ENCODE measurements at regions not wholly inside any gene's neighbourhood (a gene's known extent, or its start where the extent isn't known, plus 50 kb on each side); places are given as distances from the start of the nearest gene placed in this dataset.
"Not testable (repeated sequence)": the region's sequence is repeated elsewhere in the genome, so short reads cannot be mapped to it uniquely, and the experiment has no call there.

DNA sequence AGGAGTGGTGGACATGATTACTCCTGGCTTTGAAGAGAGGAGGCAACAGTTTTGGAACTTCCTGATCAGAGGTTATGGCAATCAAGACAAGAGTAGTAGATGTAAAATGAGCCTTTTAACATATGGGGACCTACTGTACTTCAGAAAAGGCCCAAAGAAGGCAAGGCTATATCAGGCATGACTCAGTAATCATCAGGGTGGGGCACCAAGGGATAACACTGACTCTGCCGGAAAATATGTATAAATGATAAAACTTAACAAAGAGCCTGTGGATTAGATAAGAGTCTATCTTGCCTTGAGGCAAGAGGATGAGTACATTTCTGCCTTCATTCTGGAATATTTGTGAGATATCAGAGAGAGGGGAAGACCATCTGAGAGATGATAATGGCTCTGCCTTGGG lies 1389.9 kb upstream of the MAP3K7 start:
- ATAC-seq = no peak
- intact Hi-C loops (cut with DNase I, micrococcal nuclease) = no loop called here
- no peak for DNase-seq

DNA sequence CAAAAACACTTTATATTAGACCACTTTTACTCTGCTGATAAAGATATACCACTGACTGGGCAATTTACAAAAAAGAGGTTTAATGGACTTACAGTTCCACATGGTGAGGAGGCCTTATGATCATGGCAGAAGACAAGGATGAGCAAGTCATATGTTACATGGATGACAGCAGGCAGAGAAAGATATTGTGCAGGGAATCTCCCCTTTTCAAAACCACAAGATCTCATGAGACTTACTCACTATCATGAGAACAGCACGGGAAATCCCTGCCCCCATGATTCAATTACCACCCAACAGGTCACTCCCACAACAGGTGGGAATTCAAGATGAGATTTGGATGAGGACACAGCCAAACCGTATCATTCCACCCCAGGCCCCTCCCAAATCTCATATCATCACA lies 1383.8 kb upstream of the MAP3K7 start:
- no peak for DNase-seq
- ATAC-seq = no peak
- intact Hi-C loops (cut with DNase I, micrococcal nuclease) = no loop called here

DNA sequence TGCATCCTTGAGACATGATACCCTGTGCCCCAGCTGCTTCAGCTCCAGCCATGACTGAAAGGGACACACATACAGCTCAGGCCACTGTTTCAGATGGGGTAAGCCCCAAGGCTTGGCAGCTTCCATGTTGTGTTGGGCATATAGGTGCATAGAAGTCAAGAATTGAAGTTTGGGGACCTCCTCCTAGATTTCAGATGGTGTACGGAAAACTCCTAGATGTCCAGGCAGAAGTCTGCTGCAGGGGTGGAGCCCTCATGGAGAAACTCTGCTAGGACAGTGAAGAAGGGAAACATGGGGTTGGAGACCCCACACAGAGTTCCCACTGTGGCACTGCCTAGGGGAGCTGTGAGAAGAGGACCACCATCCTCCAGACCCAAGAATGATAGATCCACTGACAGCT lies 1379.0 kb upstream of the MAP3K7 start:
- no peak for DNase-seq
- intact Hi-C loops (cut with DNase I, micrococcal nuclease) = no loop called here
- ATAC-seq = no peak

DNA sequence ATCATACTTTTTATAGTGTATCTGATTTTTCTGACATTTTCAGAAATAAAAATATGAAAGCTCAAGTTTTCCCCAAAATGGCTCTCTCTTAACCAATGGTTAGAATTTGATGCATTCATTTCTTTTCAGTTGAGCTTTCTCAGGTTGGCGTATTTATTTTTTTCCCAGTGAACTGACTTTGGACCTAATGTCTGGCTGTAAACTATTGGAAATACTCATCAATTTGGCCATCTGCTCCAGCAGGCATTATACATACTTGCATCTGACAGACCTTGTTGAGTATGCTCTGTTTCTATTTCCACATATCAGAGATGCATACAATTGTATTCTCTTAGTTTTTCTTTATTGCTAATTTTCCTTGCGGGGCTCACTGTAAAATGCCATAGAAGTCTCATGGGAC lies 1374.8 kb upstream of the MAP3K7 start:
- intact Hi-C loops (cut with DNase I, micrococcal nuclease) = no loop called here
- DNase-seq = no peak
- ATAC-seq = no peak

DNA sequence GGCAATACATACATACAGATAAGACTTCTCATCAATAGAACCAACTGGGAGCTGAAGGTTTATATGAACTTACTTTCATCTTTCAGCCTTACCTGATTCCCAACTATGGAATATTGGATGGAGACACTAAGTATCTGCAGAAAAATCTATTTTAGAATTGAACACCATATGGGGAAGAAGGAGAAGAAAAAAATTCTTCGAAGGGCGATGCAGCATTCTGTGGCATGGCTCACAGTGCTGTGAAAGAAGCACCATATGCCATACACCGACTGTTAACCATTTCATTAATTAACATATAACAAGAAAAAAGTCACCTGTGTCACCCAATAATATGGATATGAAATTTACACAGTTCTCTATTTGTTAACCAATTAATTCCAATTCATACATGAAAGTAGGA lies 1374.4 kb upstream of the MAP3K7 start:
- ATAC-seq = no peak
- DNase-seq = no peak
- intact Hi-C loops (cut with DNase I, micrococcal nuclease) = no loop called here

DNA sequence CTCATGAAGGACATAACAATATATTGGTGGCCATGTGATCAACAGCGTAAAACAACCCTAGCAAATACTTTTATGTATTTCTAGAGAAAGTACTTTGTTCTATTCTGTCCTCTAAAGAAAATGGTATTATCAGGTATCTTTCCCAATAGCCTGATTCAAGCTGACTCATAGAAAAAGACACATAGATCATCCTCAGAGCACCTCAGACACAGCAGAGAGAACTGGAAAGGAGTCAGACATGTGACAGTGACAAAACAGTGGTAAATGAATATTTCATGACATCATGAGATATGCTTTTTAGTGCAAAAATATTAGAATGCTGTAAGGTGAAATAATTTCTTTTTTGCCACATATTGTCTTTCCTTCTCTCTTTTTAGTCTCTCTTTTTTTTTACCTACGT lies 1355.0 kb upstream of the MAP3K7 start:
- ATAC-seq (no peak), DNase-seq (no peak)
- intact Hi-C loops (cut with DNase I, micrococcal nuclease) = no loop called here

DNA sequence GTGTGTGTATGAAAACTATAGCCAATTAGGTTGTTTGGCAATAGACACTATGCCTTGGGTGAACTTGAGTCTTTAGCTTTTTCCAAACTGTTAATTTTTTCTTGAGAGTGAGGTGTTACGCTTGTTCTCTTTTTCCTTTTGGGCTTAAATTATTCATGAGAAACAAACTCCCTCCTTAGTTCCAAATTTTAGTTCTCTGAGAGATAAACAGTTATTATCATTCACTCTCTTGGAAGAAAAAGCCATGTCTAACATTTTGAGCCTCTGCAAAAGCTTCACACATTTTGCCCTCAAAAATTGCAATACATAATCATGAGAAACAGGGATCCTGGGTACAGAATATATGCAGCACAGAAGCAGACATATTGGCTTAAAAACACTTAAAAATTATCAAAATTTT lies 1353.9 kb upstream of the MAP3K7 start:
- intact Hi-C loops (cut with DNase I, micrococcal nuclease) = no loop called here
- no peak for ATAC-seq
- DNase-seq = no peak

DNA sequence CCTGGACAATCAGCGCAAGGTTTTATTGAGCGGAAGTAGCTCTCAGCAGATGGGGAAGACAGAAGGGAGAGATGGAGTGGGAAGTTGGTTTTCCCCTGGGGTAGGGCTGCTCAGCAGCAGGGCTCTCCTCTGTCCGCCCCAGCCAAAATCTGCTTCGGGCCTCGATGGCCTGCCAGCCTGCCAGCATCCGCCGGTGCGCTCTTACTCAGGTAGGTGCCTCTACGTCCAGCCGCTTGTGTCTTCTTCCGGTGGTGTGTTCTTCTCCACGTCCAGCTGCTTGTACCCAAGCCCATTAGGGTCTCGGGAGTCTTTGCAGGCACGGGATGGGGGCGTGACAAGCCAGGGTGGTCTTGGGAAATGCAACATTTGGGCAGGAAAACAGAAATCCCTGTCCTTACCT lies 1340.0 kb upstream of the MAP3K7 start:
- ATAC-seq = no peak
- no peak for DNase-seq
- intact Hi-C loops (cut with DNase I, micrococcal nuclease) = no loop called here

DNA sequence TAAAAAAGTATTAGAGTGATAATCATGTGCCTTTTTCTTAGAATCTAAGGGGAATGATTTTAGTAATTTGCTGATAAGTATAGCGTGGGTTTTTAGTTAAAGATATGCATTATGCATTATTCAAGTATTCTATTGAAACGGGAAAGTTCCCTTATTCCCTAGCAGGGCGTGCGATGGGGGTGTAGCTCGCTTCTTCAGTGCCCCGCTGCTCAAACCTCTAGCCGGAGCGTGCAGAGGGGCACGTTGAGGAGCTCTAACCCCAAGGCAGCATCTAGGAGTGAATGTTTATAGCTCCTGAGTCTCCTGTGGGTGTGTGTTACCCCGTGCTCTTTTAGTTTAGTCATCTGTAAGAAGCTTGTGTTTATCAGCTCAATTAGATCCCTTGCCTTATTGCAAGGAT lies 1339.5 kb upstream of the MAP3K7 start:
- intact Hi-C loops (cut with DNase I, micrococcal nuclease) = no loop called here
- ATAC-seq (no peak), DNase-seq (no peak)

DNA sequence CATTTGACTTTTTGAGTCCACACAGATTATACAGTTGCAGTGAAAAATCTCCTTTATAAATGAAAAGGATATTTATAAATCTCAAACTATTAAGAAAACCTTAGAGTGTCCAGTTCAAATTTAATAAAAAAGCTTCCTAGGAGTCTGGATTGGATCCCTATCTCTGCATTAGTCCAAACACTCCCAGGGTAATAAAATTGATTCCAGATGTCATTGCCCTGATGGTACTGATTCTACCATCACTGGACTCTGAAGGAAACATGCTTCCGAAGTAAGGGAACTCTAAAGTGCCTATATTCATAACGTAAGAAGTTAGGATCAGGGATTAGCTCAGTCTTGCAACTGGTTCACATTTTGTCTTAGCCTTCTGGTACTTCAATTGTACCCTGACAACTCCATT lies 1325.1 kb upstream of the MAP3K7 start:
- intact Hi-C loops (cut with DNase I, micrococcal nuclease) = no loop called here
- DNase-seq = no peak
- ATAC-seq = no peak

DNA sequence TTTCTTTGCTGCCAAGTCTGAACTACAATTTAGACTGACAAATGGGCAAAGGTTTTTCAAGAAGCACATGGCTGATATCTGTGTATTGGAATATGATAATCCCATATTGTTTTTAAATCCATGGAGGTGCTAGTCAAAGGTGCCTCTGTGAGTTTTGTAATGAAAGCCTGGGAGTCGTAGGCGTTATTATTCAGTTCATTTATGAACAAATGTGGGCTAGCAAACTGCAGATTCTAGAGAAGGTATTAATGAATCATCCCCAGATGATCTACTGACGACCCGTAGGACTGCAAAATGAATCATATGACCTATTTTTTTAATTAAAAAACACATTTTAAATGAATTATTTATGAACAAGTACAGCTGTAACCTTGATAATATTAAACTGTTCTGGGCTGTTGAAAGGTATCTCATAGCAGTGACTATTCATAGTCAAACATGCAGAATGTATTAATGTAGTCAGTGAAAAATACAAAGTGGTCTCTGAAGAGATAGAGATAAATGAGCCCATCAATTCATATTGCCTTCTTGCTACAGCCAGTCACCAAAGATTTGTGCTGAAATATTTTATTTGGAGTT lies 1317.8 kb upstream of the MAP3K7 start:
- ATAC-seq (no peak), DNase-seq (no peak)
- intact Hi-C loops (cut with DNase I, micrococcal nuclease) = no loop called here

DNA sequence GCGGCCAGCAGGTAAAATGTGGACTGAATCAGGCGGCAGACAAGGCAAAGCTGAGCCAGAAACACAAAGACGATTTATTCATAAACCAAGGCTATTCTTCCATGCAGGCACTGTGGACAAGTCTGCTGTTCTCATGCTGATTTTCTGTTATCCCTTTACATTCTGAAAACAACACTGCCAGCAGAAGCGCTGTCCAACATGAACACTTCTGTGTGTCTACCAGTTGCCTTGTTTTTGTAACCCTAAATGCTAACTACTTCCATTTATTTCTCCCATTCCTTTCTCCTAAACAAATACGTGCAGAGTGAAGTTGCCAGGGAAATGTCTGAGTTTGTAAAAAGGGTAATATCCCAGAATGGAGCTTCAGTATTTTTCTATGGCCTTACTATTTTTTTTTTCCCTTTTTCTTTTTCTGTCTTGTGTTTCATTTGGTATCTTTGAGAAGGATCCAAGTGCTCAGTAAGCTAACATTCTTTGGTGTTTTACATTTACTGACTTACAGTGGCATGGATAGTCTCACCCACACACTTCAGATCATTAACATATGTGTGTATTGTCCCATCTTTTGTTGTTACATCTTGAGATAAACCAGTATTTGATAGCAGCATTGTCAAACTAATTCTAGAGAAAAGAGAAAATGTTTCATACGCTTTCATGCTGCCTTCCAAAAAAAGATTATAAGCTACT lies 1308.9 kb upstream of the MAP3K7 start:
- no peak for ATAC-seq
- no peak for DNase-seq
- intact Hi-C loops (cut with DNase I, micrococcal nuclease) = no loop called here

DNA sequence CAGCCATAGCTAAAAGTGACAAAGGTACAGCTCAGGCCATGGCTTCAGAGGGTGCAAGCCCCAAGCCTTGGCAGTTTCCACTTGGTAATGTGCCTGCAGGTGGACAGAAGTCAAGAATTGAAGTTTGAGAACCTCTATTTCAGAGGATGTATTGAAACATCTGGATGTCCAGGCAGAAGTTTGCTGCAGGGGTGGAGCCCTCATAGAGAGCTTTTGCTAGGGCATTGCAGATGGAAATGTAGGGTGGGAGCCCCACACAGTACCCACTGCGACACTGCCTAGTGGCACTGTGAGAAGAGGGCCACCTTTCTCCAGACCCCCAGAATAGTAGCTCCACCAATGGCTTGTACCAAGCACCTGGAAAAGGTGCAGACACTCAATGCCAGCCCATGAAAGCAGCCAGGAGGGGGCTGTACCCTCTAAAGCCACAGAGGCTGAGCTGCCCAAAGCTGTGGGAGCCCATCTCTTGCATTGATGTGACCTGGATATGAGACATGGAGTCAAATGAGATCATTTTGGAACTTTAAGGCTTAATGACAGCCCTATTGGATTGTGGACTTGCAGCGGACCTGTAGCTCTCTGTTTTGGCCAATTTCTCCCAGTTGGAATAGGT lies 1299.4 kb upstream of the MAP3K7 start:
- intact Hi-C loops (cut with DNase I, micrococcal nuclease) = no loop called here
- no peak for DNase-seq
- ATAC-seq = no peak

DNA sequence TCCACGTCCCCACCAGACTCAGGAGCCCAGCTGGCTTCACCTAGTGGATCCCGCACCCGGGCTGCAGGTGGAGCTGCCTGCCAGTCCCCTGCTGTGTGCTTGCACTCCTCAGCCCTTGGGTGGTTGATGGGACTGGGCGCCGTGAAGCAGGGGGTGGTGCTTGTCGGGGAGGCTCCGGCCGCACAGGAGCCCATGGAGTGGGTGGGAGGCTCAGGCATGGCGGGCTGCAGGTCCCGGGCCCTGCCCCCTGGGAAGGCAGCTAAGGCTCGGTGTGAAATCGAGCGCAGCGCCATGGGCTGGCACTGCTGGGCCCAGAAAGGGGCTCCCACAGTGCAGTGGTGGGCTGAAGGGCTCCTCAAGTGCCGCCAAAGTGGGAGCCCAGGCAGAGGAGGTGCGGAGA lies 1294.9 kb upstream of the MAP3K7 start:
- ATAC-seq; DNase-seq; intact Hi-C loops (cut with DNase I, micrococcal nuclease): not testable (repeated sequence)

DNA sequence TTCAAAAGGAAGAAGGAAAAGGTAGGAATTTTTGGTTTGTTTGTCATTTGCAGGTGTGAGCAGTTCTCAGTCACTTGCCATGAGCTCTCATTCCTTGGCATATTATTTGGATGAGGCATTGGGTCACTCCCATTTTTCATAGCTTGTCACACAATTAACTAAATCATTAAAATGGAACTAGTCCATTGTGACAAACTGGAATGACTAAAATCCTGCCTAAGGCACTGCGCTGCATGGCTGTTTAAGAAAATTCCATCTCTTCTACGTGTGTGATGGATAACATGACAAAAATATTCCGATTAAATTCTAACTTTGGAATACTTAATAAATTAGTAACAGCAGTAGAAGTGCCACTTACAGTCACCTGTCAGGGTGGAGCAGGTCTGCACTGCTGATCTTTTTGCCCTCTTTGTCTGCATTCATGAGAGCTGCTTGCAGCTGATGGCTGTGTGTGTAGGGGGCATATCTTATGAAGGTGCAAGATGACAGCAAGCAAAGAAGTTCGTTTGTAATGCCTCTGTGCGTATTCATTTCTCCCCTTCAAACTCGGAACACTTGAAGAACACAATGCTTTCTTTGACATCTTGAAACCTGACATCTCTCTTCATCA lies 1292.6 kb upstream of the MAP3K7 start:
- no peak for ATAC-seq
- no peak for DNase-seq
- intact Hi-C loops (cut with DNase I, micrococcal nuclease) = no loop called here

DNA sequence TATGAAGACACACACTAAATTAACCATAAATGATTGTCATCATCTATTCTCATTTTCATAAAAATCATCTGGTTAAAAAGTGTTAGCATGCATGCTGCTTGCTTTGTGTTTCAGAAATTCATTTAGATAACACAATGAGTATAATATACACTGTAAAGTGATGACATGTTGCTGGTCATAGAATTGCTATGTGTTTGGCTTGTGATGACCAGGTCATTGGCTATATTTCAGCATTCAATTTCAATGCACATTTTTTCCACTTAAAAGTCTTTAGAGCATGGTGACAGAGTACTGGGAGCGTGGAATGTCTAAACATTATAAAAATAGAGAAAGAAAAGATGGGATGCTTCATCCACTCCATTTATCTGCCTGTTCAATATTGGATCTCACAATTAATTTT lies 1291.1 kb upstream of the MAP3K7 start:
- DNase-seq (no peak), ATAC-seq (no peak)
- intact Hi-C loops (cut with DNase I, micrococcal nuclease) = no loop called here

DNA sequence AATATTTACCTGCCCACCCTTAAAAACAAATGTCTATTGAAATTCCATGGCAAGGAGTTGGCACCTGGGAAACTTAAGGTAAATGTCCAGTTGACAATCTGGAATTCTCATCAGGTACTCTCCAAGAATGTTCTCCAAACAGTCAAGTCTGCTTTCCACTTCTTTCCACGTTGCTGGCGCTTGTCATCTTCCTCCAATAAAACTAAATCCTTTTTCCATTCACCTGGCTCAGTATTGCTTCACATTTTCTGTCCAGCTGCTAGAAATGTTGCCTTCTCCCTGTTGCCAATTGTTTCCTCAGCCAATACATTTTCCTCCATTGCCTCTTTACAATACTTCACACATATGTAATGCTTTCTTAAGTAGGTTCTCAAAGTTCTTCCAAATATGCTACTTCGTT lies 1288.1 kb upstream of the MAP3K7 start:
- DNase-seq (no peak), ATAC-seq (no peak)
- intact Hi-C loops (cut with DNase I, micrococcal nuclease) = no loop called here

DNA sequence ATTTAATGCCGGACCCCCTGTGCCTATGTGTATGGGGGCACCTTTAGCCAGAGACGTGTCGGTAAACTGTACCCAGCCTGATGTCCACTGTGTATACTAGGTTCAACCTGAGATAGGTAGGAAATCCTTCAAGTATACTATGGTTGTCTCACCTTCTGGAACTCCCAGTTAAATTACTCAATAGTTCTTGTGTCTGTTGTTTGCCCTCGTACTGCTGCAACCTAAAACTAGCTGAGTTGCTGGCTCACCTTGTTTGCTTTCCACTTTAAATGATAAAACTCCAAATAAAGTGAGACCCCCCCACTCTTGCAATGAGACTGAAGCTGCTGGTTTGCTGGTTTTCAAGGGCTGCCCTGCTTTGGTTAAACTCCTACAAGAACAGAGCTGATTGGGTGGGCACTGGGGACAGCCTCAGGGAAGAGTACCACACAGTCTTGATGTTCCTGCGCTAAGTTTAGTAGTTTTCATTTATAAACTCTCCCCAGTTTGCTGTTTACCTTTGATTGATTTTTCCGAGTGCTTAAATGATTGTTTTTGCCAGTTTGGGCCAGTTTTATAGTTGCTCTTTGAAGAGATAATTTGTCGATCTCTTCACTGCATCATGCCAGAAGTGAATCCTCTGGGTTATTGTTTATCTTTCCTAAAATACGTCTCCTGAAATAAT lies 1281.8 kb upstream of the MAP3K7 start:
- ATAC-seq = no peak
- DNase-seq = no peak
- intact Hi-C loops (cut with DNase I, micrococcal nuclease) = no loop called here

DNA sequence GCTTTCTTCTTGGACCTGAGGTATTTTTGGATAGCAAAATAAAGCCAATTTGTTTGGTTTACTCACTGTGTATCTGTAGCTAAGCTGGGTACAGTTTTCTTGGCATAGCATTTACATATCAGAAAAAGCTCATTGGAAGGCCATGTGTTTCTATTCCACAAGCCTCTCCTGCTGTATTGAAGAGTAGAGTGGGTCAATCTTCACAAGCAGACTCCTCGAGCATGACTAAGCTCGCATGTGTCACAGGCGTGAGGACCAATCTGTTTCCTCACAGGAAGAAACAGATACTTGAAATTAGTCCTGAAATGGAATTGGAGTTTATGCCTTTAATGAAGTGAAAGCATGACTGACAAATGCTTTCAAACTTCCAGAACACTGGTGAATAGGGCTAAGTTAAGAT lies 1279.0 kb upstream of the MAP3K7 start:
- no peak for ATAC-seq
- intact Hi-C loops (cut with DNase I, micrococcal nuclease) = no loop called here
- no peak for DNase-seq

DNA sequence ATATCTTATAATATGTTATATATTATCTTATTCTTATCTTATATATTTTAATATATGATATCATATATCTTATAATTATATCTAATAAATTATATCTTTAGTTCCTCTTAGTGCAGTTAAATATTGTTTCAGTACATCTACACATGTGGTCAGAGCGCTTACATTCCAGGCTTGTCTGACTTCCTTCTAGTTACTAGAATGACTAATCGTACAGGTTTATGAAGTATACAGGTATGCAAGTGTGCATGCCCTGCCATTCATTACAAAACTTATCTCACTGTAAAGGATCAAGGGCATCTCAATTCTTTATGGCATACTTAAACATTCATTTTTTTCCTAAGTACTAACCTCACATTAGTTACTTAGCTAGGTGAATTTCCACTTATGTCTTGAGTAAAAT lies 1278.0 kb upstream of the MAP3K7 start:
- no peak for DNase-seq
- intact Hi-C loops (cut with DNase I, micrococcal nuclease) = no loop called here
- no peak for ATAC-seq
